ENCODE measurements at regions not wholly inside any gene's neighbourhood (a gene's known extent, or its start where the extent isn't known, plus 50 kb on each side); places are given as distances from the start of the nearest gene placed in this dataset.

GRCh38 chr1:238334170-238334569, 443.4 kb upstream of the ZP4 start:
- TF ChIP-seq CTCF (IDR thresholded peaks at IDR 0.05), result no peak
- no peak for TF ChIP-seq EZH2 (IDR thresholded peaks at IDR 0.05; ENCODE audit: borderline replicate concordance, insufficient read depth, low read depth, low read length, poor library complexity, severe bottlenecking)

All from B cell (primary cell).